ENCODE measurements at regions not wholly inside any gene's neighbourhood (a gene's known extent, or its start where the extent isn't known, plus 50 kb on each side); places are given as distances from the start of the nearest gene placed in this dataset.

DNA sequence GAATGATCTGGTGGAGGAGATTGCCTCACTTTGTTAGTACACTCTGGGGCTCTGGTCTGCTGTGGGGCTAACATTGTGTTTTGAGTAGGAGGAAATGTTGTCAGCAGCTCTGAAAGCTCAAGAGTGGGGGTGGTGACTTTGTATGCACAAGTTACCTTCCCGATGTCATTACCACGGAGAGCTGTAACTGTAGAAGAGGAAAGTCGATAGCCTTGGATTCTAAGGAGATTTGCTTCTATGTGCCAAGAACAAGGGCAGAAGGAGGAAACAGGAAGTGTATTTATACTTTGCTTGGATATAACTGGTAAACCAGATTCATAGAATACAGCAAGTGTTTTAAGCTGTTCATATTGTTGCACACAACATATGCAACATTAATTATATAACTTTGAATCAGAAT lies 196.1 kb downstream of the AMY1C start:
- TF ChIP-seq GABPA (IDR thresholded peaks at IDR 0.05; ENCODE audit: low read depth) (no peak), SPI1 (IDR thresholded peaks at IDR 0.05; ENCODE audit: borderline replicate concordance, low read depth) (peak; percentile 39; the same call in 1 of the 2 replicates)

DNA sequence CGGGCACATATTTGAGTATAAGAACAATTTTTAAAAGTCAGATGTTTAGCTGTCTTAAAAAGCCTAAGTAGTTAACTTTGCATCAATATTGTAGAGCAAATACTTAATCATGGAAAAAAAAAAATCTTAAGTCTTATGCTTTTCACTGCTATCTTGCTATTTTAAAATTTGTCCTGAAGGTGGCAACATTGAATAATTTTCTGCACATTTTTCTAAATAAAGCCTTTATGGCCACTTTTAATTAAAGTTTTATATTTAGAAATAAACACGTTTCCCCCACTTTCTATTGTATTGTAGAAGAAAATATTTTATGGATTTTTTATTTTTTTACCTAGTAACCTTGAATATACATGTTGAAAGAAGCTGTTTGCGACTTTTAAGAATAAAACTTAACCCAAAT lies 198.8 kb downstream of the AMY1C start:
- Histone ChIP-seq H3K27me3 (ENCODE audit: insufficient read depth, poor library complexity, severe bottlenecking) (no peaks in the 10 kb centered on the region), H3K27ac (replicated peaks) (no peak overlapping the region), H3K4me3 (replicated peaks; ENCODE audit: insufficient read depth, low read length) (no peak overlapping the region)
- TF ChIP-seq POLR2AphosphoS5 (IDR thresholded peaks at IDR 0.05; ENCODE audit: low read depth), result no peak
- TF ChIP-seq, protein P1, sequence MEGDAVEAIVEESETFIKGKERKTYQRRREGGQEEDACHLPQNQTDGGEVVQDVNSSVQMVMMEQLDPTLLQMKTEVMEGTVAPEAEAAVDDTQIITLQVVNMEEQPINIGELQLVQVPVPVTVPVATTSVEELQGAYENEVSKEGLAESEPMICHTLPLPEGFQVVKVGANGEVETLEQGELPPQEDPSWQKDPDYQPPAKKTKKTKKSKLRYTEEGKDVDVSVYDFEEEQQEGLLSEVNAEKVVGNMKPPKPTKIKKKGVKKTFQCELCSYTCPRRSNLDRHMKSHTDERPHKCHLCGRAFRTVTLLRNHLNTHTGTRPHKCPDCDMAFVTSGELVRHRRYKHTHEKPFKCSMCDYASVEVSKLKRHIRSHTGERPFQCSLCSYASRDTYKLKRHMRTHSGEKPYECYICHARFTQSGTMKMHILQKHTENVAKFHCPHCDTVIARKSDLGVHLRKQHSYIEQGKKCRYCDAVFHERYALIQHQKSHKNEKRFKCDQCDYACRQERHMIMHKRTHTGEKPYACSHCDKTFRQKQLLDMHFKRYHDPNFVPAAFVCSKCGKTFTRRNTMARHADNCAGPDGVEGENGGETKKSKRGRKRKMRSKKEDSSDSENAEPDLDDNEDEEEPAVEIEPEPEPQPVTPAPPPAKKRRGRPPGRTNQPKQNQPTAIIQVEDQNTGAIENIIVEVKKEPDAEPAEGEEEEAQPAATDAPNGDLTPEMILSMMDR (IDR thresholded peaks at IDR 0.05; ENCODE audit: insufficient read depth, low read length), result no peak
- TF ChIP-seq, protein P2, sequence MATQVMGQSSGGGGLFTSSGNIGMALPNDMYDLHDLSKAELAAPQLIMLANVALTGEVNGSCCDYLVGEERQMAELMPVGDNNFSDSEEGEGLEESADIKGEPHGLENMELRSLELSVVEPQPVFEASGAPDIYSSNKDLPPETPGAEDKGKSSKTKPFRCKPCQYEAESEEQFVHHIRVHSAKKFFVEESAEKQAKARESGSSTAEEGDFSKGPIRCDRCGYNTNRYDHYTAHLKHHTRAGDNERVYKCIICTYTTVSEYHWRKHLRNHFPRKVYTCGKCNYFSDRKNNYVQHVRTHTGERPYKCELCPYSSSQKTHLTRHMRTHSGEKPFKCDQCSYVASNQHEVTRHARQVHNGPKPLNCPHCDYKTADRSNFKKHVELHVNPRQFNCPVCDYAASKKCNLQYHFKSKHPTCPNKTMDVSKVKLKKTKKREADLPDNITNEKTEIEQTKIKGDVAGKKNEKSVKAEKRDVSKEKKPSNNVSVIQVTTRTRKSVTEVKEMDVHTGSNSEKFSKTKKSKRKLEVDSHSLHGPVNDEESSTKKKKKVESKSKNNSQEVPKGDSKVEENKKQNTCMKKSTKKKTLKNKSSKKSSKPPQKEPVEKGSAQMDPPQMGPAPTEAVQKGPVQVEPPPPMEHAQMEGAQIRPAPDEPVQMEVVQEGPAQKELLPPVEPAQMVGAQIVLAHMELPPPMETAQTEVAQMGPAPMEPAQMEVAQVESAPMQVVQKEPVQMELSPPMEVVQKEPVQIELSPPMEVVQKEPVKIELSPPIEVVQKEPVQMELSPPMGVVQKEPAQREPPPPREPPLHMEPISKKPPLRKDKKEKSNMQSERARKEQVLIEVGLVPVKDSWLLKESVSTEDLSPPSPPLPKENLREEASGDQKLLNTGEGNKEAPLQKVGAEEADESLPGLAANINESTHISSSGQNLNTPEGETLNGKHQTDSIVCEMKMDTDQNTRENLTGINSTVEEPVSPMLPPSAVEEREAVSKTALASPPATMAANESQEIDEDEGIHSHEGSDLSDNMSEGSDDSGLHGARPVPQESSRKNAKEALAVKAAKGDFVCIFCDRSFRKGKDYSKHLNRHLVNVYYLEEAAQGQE (IDR thresholded peaks at IDR 0.05; ENCODE audit: insufficient replicate concordance, low read depth), result no peak
- no peak for TF ChIP-seq SPI1 (IDR thresholded peaks at IDR 0.05; ENCODE audit: borderline replicate concordance, low read depth)
- no peak for TF ChIP-seq GABPA (IDR thresholded peaks at IDR 0.05; ENCODE audit: low read depth)
- DNase-seq (ENCODE audit: low read depth in 1 of 2, low spot score in 1 of 2), result no peak

More for the DNA sequence above, 196.1 kb downstream of the AMY1C start:
- Histone ChIP-seq H3K27me3 (ENCODE audit: insufficient read depth, poor library complexity, severe bottlenecking) (no peaks in the 10 kb centered on the region), H3K4me3 (replicated peaks; ENCODE audit: insufficient read depth, low read length) (no peak overlapping the region), H3K27ac (replicated peaks) (no peak overlapping the region)
- DNase-seq (ENCODE audit: low read depth in 1 of 2, low spot score in 1 of 2), result no peak

DNA sequence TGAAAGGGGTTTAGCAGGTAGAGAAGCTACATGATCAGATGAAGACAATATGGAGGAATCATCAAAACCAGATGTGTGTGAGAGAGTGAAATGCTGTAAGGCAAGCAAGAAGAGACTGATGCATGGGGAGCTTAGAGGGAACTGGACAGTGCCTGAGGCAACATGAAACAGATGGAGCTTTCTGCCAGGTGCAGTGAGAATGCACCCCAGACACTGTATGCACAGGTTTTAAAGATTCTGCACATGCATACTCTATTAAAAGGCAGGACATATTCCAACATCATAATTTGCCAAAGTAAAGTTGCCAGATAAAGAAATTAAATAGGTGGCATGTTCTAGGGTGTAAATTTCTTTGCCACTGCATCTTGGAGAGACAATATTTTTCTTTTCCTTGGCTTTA lies 200.1 kb downstream of the AMY1C start:
- Histone ChIP-seq H3K27ac (replicated peaks) (no peak overlapping the region), H3K27me3 (ENCODE audit: insufficient read depth, poor library complexity, severe bottlenecking) (no peaks in the 10 kb centered on the region), H3K4me3 (replicated peaks; ENCODE audit: insufficient read depth, low read length) (no peak overlapping the region)
- TF ChIP-seq SPI1 (IDR thresholded peaks at IDR 0.05; ENCODE audit: borderline replicate concordance, low read depth) (no peak), POLR2AphosphoS5 (IDR thresholded peaks at IDR 0.05; ENCODE audit: low read depth) (no peak), GABPA (IDR thresholded peaks at IDR 0.05; ENCODE audit: low read depth) (no peak)
- TF ChIP-seq, protein P2 (IDR thresholded peaks at IDR 0.05; ENCODE audit: insufficient replicate concordance, low read depth), result no peak
- TF ChIP-seq, protein P1 (IDR thresholded peaks at IDR 0.05; ENCODE audit: insufficient read depth, low read length), result no peak
- DNase-seq (ENCODE audit: low read depth in 1 of 2, low spot score in 1 of 2), result no peak

DNA sequence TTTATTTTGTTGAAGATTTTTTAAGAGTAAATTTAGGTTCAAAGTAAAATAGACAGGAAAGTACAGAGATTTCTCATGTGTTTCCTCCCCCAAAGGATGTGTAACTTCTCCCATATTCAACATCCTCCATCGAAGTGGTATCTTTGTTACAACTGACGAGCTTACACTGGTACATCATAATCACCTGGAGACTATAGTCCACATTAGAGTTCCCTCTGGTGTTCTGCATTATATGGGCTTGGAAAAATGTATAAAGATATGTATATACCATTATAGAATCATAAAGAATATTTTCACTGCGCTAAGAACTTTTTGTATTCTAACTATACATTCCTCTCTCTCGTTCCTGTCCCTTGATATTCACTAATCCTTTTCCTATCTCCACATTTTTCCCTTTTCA lies 203.7 kb downstream of the AMY1C start:
- TF ChIP-seq, protein P1 (IDR thresholded peaks at IDR 0.05; ENCODE audit: insufficient read depth, low read length), result no peak
- TF ChIP-seq SPI1 (IDR thresholded peaks at IDR 0.05; ENCODE audit: borderline replicate concordance, low read depth) (no peak), POLR2AphosphoS5 (IDR thresholded peaks at IDR 0.05; ENCODE audit: low read depth) (no peak), GABPA (IDR thresholded peaks at IDR 0.05; ENCODE audit: low read depth) (no peak)
- TF ChIP-seq, protein P2 (IDR thresholded peaks at IDR 0.05; ENCODE audit: insufficient replicate concordance, low read depth), result no peak
- DNase-seq (ENCODE audit: low read depth in 1 of 2, low spot score in 1 of 2), result no peak

More for the DNA sequence above, 203.7 kb downstream of the AMY1C start:
- Histone ChIP-seq H3K4me3 (replicated peaks; ENCODE audit: insufficient read depth, low read length) (no peak overlapping the region), H3K27me3 (ENCODE audit: insufficient read depth, poor library complexity, severe bottlenecking) (no peaks in the 10 kb centered on the region), H3K27ac (replicated peaks) (no peak overlapping the region)
